GM12892 (cell line): ENCODE measurements at regions not wholly inside any gene's neighbourhood (a gene's known extent, or its start where the extent isn't known, plus 50 kb on each side); places are given as distances from the start of the nearest gene placed in this dataset.

ENCODE experiments used
- DNase-seq: peaks from one replicate; pipeline ENCODE4 v3.0.0; 2011; ENCODE audit not compliant: insufficient read length
- FAIRE-seq: peaks from 2 replicates; lab custom pipeline; 2011; peaks lifted over from hg19 to GRCh38; lab: Jason Lieb, UNC
- POLR2A ChIP-seq: IDR thresholded peaks from 2 replicates; pipeline ENCODE4 v1.6.1; 2011; ENCODE audit warnings: low read depth, low read length, control low read depth
- POLR2AphosphoS5 ChIP-seq: IDR thresholded peaks from 2 replicates; pipeline ENCODE4 v1.6.1; 2011; ENCODE audit warnings: low read depth, low read length, control low read depth
- TAF1 ChIP-seq: IDR thresholded peaks from 2 replicates; pipeline ENCODE4 v1.6.1; 2011; ENCODE audit warnings: low read depth, mild to moderate bottlenecking, control low read depth, low read length, borderline replicate concordance

GRCh38 chr17:79196913-79197312, 122.3 kb downstream of the ENGASE start:
- no peak for DNase-seq
- no peak for FAIRE-seq
- TF ChIP-seq TAF1 (no peak), POLR2A (no peak), POLR2AphosphoS5 (no peak)

DNA sequence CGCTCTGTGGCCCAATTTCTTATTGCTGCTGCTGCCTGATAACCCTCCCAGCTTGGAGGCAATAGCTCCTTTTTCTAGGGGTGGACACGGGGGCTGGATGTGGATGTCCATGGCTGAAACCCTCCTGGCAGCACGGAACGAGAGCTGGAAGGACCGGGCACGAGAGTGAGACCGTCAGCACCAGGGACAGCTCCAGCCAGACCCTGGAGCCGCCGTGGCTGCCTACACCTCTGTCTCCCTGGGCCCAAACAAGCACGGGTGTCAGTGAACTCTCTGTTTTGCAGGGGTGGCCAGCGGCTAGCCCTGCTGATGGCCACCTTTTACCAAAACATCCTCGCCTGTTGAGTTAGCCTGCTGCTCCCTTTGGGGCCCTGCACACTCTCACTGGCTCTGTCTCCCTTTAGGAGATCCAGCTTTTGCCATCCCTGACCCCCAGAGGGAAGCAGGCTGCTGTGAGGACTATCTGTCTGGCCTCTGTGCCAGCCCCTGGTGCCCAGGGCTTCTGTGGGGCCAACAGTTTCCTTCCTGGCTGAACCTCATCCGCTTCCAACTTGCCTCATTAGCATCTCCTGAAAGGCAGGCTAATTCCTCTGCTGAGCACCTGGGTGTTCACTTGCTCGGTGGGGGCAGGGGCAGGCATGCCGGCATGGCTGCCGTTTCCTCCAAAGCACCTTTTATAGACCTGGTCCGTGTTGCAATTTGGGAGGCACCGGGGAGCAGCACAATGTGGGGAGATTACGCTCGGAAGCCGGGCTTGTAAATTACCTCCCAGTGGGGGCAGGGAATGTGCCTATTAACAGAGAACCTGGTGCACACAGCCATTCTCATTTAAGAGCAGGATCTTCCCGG, 118.1 kb downstream of the ENGASE start:
- FAIRE-seq: no peak
- TF ChIP-seq POLR2A (no peak), POLR2AphosphoS5 (no peak), TAF1 (no peak)
- no peak for DNase-seq

DNA sequence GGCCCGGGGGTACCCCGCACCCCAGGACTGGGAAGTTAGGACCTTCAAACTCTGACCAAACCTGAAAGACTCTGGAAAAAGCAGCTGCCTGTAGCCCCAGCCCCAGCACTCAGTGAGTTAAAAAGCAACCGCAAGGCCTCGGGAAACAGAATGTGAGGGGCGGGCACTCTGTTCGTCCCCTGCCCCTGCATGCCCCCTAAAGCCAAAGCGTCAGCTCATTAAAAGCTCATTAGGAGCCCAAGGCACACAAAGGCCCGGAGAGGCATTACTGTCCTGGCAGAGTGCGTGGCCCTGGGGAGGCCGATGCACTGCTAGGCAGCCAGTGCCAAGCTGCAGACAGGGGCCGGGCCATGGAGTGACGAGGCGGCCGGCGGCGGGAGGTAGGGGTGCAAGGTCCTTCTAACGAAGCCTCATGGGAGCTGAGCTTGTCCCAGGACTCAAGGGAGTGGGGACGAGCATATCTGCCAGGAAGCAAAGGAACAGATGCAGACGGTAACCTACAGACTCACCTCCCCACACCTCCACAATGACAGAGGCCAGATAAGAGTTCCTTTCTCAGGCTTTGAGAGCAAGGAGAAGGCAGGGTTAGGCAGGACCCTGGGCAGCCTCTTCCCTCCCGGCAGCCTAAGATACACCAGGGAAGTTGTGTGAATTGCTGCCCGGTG, 116.8 kb downstream of the ENGASE start:
- TF ChIP-seq TAF1: no peak
- FAIRE-seq (no peak), DNase-seq (no peak)

- FAIRE-seq: no peak
- TF ChIP-seq POLR2A (no peak), TAF1 (no peak), POLR2AphosphoS5 (no peak)
- no peak for DNase-seq
These were observed 114.7 kb downstream of the ENGASE start for GRCh38 chr17:79189305-79189704.

GRCh38 chr17:79188685-79189084, 114.1 kb downstream of the ENGASE start:
- TF ChIP-seq POLR2AphosphoS5 (no peak), POLR2A (no peak), TAF1 (no peak)
- FAIRE-seq: no peak
- DNase-seq: no peak

GRCh38 chr17:79188048-79188447, 113.4 kb downstream of the ENGASE start:
- DNase-seq: peak; percentile 70
- FAIRE-seq: peak; percentile 69
- TF ChIP-seq POLR2A (no peak), POLR2AphosphoS5 (no peak), TAF1 (no peak)

GRCh38 chr17:79187186-79187585, 112.6 kb downstream of the ENGASE start:
- TF ChIP-seq TAF1: no peak
- no peak for TF ChIP-seq POLR2A
- no peak for TF ChIP-seq POLR2AphosphoS5
- no peak for DNase-seq
- FAIRE-seq: no peak

GRCh38 chr17:79186406-79186805, 111.8 kb downstream of the ENGASE start:
- FAIRE-seq (no peak), DNase-seq (no peak)
- TF ChIP-seq POLR2A (no peak), POLR2AphosphoS5 (no peak), TAF1 (no peak)

GRCh38 chr17:79185671-79186070, 111.0 kb downstream of the ENGASE start:
- no peak for FAIRE-seq
- no peak for DNase-seq
- TF ChIP-seq POLR2A: no peak
- TF ChIP-seq TAF1: no peak
- TF ChIP-seq POLR2AphosphoS5: no peak

- TF ChIP-seq TAF1 (no peak), POLR2AphosphoS5 (no peak), POLR2A (no peak)
- no peak for FAIRE-seq
These were observed 109.6 kb downstream of the ENGASE start for GRCh38 chr17:79184219-79184618.

DNA sequence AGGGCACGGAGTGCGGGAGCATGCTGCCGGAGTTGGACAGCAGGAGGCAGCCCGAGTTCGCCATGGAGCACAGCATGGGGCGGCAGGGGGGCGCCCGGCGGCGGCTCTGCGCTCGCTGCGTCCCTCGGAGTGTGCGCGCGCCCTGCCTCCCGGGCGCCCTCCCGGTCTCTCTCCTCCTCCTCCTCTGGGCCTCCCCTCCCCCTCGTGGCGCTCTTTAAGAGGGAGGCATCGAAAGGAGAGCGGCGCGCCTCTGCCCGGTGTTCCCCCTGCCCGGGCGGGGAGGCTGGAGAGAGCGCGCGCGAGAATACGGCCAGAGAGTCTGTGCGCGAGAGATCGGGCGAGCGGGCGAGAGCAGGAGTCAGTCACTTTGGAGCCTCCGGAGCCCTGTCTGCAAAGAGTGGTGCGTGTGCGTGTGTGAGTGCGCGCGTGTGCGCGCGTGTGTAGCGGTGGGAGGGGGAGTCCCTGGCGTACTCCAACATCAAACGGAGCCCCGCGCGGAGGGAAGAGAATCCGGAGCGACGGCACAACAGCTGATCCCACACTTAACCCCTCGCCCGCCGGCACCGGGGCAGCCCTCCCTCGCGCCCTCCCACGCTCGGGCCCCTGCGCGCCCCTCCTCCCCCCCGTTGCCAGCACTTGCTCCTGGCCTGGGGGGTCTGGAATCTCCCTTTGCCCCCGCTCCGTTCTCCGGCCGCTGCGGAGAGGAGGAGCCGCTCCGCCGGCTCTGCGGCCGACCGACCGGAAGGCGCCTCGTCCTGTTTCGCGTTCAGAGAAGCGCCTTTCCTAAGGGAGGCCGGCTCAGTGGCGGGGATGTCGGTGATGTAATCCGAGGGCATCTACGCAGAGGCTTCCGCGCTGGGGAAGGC, 108.9 kb downstream of the ENGASE start:
- TF ChIP-seq TAF1 (no peak), POLR2AphosphoS5 (no peak), POLR2A (no peak)
- peak; percentile 54 for DNase-seq
- no peak for FAIRE-seq

More at GRCh38 chr17:79184219-79184618, 109.6 kb downstream of the ENGASE start:
- DNase-seq: no peak
